Fibroblast of skin of right biceps (primary cell): ENCODE measurements at regions not wholly inside any gene's neighbourhood (a gene's known extent, or its start where the extent isn't known, plus 50 kb on each side); places are given as distances from the start of the nearest gene placed in this dataset.

Experiments used
- DNase-seq: peaks from one replicate; pipeline ENCODE4 v3.0.0-alpha.2; 2013

- no peak for DNase-seq
Measured at GRCh38 chr9:18167733-18168132, 306.2 kb upstream of the ADAMTSL1 start.

DNA sequence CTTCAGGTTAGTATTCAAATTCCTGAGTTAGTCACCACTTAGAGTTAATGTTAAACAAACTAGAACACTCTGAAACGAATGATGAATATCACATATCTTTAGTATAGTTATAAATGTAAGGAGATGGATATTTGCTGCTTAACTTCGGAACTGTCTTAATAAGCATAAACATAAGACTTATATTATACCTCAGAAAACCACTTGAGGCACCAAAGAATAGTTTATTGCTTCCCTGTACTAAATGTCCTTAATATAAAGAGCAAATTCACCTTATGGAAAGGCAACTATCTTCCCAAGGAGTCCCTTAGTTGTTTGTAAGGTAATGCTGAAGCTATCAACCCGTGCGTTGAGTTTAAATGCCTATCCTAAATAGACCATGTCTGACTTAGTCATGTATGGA lies 300.0 kb upstream of the ADAMTSL1 start:
- no peak for DNase-seq

GRCh38 chr9:18182636-18183035 lies 291.3 kb upstream of the ADAMTSL1 start:
- no peak for DNase-seq

GRCh38 chr9:18183974-18184373 lies 290.0 kb upstream of the ADAMTSL1 start:
- no peak for DNase-seq

GRCh38 chr9:18184401-18184800 lies 289.6 kb upstream of the ADAMTSL1 start:
- no peak for DNase-seq

GRCh38 chr9:18185196-18185595 lies 288.8 kb upstream of the ADAMTSL1 start:
- no peak for DNase-seq

DNA sequence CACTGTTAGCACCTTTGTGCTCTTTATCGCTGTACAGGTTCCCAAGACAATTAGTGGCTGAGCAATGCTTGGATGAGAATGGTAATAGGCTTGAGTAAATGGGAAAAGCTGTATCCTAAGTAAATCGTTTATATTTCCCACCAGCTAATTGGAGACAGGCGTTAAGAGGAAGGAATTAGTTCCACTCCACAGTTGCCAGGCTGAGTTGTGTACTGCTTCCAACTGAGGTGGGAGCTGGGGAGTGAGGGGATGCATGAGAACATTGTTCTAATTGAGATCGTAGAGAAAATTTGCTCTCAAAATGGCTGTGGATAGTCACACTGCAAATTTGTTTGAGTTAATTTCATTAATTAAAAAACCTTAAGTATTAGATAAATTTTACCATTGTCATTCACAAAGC lies 285.0 kb upstream of the ADAMTSL1 start:
- DNase-seq, result no peak

DNA sequence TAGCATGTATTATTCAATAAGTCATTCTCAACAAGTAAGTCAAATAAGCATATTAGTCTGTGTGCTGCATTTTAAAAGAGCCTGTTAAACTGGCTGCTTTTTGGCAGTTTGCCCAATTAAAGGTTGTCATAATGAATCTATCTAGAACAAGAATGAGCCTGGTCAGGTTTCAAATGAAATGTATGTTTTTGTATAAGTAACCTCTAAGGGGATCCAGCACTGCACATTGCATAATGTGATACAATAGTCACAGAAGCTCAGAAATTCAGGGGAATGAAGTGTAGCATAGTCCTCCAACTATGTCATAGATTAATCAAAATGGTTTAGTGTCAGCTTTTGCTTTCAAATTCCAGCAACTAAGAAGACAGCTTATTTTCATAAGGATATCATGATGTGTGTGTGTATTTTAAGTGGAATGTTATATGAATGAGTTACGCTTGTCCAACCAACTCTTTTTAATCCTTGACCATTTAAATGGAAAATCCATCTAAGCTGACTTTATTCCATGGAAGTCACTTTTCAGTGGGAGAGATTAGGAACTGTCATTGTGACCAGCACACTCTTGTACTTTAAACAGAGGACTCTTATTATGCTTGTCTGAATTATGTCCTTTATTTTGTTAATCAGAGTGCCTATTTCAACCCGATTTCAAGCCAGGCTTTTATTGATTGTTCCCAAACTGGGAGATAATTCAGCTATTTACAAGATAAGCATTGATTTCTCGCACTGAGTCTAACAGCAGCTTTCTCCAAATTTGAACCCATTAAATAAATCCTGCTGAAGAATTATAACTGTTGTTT lies 283.9 kb upstream of the ADAMTSL1 start:
- DNase-seq, result peak; percentile 5

DNA sequence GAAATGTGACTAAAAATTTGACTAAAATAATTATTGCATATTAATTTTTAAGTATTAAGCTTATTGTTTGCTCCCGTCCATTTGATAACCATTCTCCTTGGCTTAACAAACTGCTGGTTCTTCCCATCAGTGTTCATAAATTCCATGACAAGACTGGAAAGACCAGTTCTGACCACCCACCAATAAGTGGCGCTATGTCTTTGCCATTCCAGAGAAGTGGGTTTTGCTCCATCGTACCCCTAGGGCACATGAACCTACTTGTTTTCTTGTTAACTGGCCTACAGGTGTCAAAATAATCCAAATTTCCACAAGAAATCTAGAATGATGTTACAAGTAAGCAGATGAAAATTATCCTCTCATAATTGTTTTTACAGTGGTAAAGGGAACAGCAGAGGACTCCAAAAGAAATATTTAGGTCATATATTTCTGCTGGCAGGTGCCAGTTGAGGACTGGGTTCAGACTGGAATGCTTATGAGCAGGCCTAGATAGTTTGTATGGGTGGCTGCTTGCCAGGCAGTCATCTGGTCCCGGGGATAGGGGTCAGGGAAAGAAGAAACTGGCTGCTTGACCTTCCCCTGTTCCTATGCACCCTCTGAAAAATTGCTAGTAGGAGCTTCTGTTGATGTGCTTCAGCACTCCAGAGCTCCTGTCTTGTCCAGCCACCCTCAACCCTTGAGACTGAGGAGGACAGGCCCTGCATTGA lies 283.1 kb upstream of the ADAMTSL1 start:
- DNase-seq, result no peak

GRCh38 chr9:18194316-18194715 lies 279.6 kb upstream of the ADAMTSL1 start:
- no peak for DNase-seq

- no peak for DNase-seq
Measured at GRCh38 chr9:18195223-18195622, 278.7 kb upstream of the ADAMTSL1 start.

DNA sequence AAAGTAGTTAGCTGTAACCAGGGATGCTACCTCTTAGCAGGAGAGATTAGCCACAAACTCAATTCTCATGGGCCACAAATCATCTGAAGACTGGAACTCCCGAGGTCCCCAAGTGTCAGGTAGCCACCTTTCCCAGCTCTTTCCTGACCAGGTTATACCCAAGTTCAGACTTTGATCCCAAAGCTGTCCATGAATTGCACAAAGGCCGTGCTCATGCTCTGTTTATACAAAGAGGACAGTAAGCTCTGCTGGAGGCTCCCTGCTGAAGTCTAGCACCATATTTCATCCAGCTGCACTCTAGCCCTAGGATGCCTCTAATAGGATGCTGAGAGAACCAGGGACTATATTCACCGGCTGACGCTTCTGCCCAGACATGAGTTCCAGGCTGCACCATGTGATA lies 271.0 kb upstream of the ADAMTSL1 start:
- DNase-seq, result no peak

DNA sequence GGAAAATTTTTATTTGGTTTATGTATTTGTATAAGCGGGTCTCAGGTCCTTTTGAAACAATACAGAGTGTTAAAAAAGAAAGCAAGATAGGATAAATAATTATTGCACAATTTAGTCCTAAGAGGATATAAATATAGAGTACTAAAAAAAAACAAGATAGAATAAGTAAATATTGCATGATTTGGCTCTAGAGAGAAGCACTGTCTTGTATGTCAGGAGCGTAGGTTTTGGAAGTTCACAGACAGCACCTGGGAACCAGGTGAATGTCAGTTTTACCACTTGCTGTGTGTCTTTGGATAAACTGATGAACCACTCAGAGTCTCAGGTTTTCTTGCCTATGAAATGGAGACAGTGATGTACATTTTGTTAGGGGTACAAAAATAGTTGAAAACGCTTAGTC lies 266.2 kb upstream of the ADAMTSL1 start:
- DNase-seq, result no peak

- peak; percentile 25 for DNase-seq
Measured at GRCh38 chr9:18208166-18209059, 265.5 kb upstream of the ADAMTSL1 start.

- DNase-seq, result no peak
Measured at GRCh38 chr9:18215626-18216025, 258.3 kb upstream of the ADAMTSL1 start.

DNA sequence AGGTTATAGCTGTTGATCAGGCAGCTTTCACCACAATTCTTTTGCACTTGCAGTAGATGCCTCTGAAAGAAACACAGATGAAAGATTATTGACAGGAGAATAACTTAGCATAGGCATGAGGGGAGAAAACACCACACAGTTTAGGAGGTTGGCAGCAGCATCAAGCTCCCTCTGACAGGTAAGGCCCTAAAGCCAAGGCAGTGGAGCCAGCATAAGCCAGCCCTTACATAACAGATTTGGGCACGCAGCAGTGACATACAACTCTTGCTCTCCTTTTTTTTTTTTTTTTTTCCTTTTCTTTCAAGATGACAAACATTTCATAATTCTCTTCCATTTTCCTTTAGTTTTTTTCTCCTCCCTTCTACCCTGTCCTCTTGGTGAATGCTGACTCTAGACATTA lies 257.6 kb upstream of the ADAMTSL1 start:
- no peak for DNase-seq

- no peak for DNase-seq
Measured at GRCh38 chr9:18228101-18228500, 245.9 kb upstream of the ADAMTSL1 start.

GRCh38 chr9:18229992-18230676 lies 243.8 kb upstream of the ADAMTSL1 start:
- no peak for DNase-seq

DNA sequence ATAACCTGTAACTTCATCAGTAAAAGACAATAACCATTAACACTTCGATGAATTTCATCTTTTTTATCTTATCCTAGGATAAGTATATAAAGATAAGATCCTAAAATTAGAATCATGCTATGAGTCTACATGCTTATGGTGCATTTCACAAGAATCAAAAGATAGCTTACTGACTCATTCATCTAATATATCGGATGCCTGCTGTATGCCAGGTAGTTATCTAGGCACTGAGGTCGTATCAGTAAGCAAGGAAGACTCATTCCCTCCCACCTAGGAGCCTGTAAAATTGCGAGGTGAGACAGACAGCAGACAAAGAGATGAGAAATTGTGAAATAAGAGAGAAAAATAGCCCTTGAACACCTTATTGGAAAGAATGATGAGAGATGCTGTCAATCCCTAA lies 240.6 kb upstream of the ADAMTSL1 start:
- no peak for DNase-seq

GRCh38 chr9:18233776-18234445 lies 240.0 kb upstream of the ADAMTSL1 start:
- no peak for DNase-seq

GRCh38 chr9:18235181-18235908 lies 238.6 kb upstream of the ADAMTSL1 start:
- no peak for DNase-seq

GRCh38 chr9:18236336-18236735 lies 237.6 kb upstream of the ADAMTSL1 start:
- DNase-seq, result no peak
